ENCODE measurements at regions not wholly inside any gene's neighbourhood (a gene's known extent, or its start where the extent isn't known, plus 50 kb on each side); places are given as distances from the start of the nearest gene placed in this dataset.

GRCh38 chr1:59022799-59023198, 239.0 kb upstream of the JUN start:
- TF ChIP-seq REST (IDR thresholded peaks at IDR 0.05; ENCODE audit: insufficient read depth in 1 of 2, low read depth in 2 of 2, low read length in 1 of 2) (no peak), CTCF (IDR thresholded peaks at IDR 0.05) (no peak), POLR2AphosphoS5 (IDR thresholded peaks at IDR 0.05; ENCODE audit: low read depth, low read length) (no peak)
